Muscle of leg (tissue), 3 donors: ENCODE measurements at regions not wholly inside any gene's neighbourhood (a gene's known extent, or its start where the extent isn't known, plus 50 kb on each side); places are given as distances from the start of the nearest gene placed in this dataset.

ENCODE experiments used
- DNase-seq: peaks from one replicate; pipeline ENCODE4 v3.0.0; 2013
- H3K27ac ChIP-seq: one replicate; pipeline ENCODE4 v1.5.1; 2013; ENCODE audit warnings: mild to moderate bottlenecking, low read length, control low read depth
- H3K27me3 ChIP-seq: one replicate; pipeline ENCODE4 v1.6.1; 2013; ENCODE audit warnings: low read length; ENCODE audit not compliant: control insufficient read depth, insufficient read depth
- H3K36me3 ChIP-seq: one replicate; pipeline ENCODE4 v1.6.1; 2013; ENCODE audit warnings: low read length; ENCODE audit not compliant: control insufficient read depth, insufficient read depth
- H3K4me1 ChIP-seq: one replicate; pipeline ENCODE4 v1.6.1; 2013; ENCODE audit warnings: low read length; ENCODE audit not compliant: control insufficient read depth, insufficient read depth
- H3K4me3 ChIP-seq: one replicate; pipeline ENCODE4 v1.5.1; 2013; ENCODE audit warnings: low read length, control low read depth
- H3K9me3 ChIP-seq: replicated peaks from 2 replicates; pipeline ENCODE4 v1.6.1; 2013; ENCODE audit warnings: low read depth, low read length; ENCODE audit not compliant: control insufficient read depth
- WGBS: methylation state at CpG from one replicate; pipeline ENCODE4 v1.1.5; 2013; ENCODE audit warnings: missing lambda C conversion rate; ENCODE audit not compliant: insufficient coverage; 5-methylcytosine and 5-hydroxymethylcytosine counted together

DNA sequence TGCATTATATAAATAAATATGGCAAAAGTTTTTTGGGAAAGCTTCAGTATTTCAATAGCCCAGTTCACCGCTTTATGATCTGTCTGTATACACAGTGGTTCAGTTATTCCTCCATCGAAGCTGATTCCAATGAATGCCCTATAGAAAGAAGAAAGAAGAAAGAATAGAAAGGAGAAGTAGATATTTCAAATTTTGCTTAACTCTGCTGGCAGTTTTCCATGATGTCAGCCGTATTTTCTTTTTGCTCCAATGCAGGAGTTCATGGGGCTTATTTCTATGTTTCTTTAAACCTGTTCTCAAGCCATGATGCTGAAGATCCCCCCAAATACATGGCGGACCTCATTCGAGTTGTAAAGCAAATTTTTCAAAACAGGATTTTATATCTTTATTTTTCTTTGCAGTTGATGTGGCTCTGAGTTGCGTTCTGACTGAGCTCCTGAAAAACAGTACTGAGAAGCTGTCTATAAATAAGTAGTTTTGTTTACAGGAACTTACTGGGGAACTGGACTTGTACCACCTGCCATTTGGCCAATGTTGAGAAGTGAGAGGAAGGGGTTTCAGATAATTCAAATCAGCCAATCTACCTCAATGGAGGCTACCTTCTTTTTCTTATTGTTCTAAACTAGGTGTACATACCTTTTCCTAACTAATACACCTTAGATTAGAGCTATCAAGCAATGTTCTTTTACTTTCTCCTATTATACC lies 418.5 kb upstream of the MEF2C start:
- 90% methylated on average over 2 of the region's 6 CpGs for WGBS
- peak; percentile 50 for DNase-seq
- no peaks in the 10 kb centered on the region for H3K9me3 ChIP-seq
- H3K4me3 ChIP-seq, result no peak overlapping the region
- H3K4me1 ChIP-seq, result no peaks in the 10 kb centered on the region
- no peaks in the 10 kb centered on the region for H3K27me3 ChIP-seq
- H3K36me3 ChIP-seq, result no peaks in the 10 kb centered on the region
- H3K27ac ChIP-seq, result no peak overlapping the region

DNA sequence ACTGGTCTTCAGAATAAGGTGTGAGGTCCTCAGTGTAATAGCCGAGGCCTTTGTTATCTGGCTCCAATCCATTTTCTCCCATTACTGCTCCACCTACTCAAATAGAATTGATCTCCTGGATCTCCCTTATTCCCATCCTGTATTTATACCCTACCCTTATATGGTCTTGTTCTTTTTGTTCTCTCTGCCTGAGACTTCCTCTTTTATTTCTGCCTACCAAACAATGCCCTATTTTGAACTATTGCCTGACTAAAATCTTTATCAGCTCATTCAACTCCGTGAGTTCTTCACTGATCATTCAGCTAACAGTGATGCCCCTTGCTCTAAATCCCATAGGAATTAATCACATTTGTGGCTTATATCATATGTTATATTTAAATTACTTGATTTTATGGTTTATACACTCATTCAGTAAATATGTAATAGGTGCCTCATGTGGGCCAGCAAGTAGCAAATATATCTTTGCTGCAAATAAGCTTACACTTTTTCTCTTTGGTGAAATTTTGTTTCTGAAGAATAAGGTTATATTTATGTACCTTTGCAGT lies 417.5 kb upstream of the MEF2C start:
- DNase-seq, result no peak
- Histone ChIP-seq H3K4me1 (no peaks in the 10 kb centered on the region), H3K9me3 (no peaks in the 10 kb centered on the region), H3K36me3 (no peaks in the 10 kb centered on the region), H3K27ac (no peak overlapping the region), H3K27me3 (no peaks in the 10 kb centered on the region), H3K4me3 (no peak overlapping the region)
- WGBS, result 67% methylated on average over 1 of the region's 2 CpGs

DNA sequence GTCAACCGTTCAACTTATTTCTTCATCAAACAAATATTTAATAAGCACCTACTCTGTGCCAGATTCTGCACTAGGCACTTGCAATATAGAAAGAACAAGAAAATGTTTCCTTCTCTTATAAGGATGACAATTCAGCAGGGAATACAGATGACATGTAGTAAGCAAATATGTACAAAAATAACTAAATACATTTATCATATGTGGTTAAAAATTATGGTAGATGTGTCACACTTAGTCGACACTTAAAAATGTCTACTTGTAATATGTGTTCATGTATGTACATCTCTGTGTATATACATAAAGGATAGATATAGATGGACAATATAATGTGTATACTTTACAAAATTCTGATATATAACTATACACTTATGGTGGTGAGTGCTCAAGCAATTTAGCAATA lies 417.0 kb upstream of the MEF2C start:
- no peak overlapping the region for H3K27ac ChIP-seq
- no CpG with 5 or more reads among the region's 2 CpGs for WGBS
- no peak overlapping the region for H3K4me3 ChIP-seq
- H3K27me3 ChIP-seq, result no peaks in the 10 kb centered on the region
- no peak for DNase-seq
- H3K4me1 ChIP-seq, result no peaks in the 10 kb centered on the region
- no peaks in the 10 kb centered on the region for H3K36me3 ChIP-seq
- no peaks in the 10 kb centered on the region for H3K9me3 ChIP-seq

DNA sequence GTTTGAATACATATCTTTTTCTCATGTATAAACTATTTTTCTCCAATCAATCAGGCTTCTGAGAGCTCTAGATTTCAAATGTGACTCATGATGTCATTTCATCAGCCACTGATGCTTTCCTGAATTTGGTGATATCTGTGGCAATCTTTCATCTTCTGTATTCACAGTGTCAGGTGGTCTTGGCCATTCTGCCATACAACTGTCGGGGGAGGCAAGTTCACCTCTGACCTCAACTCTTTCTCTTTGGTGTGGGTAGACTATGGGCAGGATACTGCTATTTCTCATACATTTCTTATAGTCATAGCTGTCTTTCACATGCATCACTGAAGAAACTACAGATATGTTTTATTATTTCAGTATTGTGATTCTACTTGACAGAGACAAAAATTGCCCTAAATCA lies 414.1 kb upstream of the MEF2C start:
- WGBS, result no CpG with 5 or more reads among the region's 1 CpG
- H3K4me3 ChIP-seq, result no peak overlapping the region
- DNase-seq, result no peak

DNA sequence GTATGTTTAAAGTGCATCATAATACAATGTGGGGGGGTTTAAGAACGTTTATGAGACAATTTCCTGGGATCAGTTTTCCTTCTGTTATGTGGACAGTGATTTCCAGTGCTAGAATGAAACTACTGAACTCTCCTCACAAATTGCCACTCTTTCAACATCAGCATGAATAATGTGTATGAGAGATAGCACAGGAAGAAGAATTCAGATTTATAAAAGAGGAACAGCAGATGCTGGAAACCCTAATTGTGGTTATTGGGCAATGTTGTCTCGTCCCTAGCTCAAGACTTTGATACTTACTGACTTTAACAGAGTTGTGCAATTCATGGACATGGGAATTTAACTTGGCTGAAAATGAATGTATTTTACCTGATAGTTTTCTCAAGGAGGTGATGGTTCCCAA lies 410.8 kb upstream of the MEF2C start:
- H3K36me3 ChIP-seq, result no peaks in the 10 kb centered on the region
- no peak overlapping the region for H3K4me3 ChIP-seq
- DNase-seq, result peak; percentile 71
- 60% methylated on average over 1 of the region's 2 CpGs for WGBS
- no peaks in the 10 kb centered on the region for H3K4me1 ChIP-seq
- H3K9me3 ChIP-seq, result no peaks in the 10 kb centered on the region
- no peak overlapping the region for H3K27ac ChIP-seq
- H3K27me3 ChIP-seq, result no peaks in the 10 kb centered on the region

More for the DNA sequence above, 414.1 kb upstream of the MEF2C start:
- no peaks in the 10 kb centered on the region for H3K4me1 ChIP-seq
- no peaks in the 10 kb centered on the region for H3K27me3 ChIP-seq
- H3K36me3 ChIP-seq, result no peaks in the 10 kb centered on the region
- H3K27ac ChIP-seq, result no peak overlapping the region
- no peaks in the 10 kb centered on the region for H3K9me3 ChIP-seq

DNA sequence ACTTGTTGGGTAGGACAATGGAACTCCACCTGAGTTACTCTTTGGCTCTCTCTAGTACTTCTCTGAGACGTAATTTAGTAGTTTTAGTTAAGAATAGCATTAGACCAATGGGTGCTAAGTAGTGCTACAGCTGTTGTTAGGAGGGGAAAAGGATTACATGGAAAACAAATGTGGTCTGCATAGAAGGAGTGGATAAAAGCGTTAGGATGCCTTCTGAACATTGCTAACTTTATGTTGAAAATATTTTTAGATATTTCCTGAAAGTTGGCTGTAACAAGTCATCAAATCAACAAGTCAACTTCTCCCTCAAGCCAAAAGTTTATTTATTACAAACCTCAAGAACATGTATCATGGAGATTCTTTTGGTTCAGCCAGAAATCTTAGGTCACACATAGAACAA lies 409.5 kb upstream of the MEF2C start:
- H3K36me3 ChIP-seq, result no peaks in the 10 kb centered on the region
- DNase-seq, result no peak
- no peaks in the 10 kb centered on the region for H3K27me3 ChIP-seq
- no peak overlapping the region for H3K27ac ChIP-seq
- H3K4me3 ChIP-seq, result no peak overlapping the region
- H3K9me3 ChIP-seq, result no peaks in the 10 kb centered on the region
- no peaks in the 10 kb centered on the region for H3K4me1 ChIP-seq
- 80% methylated on average over 1 of the region's 2 CpGs for WGBS

DNA sequence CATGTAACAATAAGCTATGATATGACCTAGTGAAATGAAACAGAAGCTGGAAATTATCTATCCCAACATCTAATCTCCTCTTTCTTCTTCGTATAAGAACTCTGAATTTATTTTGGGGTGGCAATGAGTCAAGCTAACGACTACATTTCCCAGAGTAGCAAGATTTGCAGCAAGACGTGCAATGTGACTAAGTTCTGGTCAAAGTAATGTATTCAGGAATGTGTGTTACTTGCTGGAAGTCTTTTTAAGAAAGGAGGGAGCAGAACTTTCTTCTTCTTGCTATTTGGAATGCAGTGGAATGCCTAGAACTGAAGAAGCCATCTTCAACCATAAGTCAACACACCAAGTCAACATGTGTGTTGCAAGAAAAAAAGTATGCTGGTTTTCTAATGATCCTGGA lies 406.6 kb upstream of the MEF2C start:
- Histone ChIP-seq H3K4me1 (no peaks in the 10 kb centered on the region), H3K27ac (no peak overlapping the region), H3K36me3 (no peaks in the 10 kb centered on the region), H3K9me3 (no peaks in the 10 kb centered on the region), H3K4me3 (no peak overlapping the region), H3K27me3 (no peaks in the 10 kb centered on the region)
- no peak for DNase-seq
- no CpG with 5 or more reads among the region's 3 CpGs for WGBS

DNA sequence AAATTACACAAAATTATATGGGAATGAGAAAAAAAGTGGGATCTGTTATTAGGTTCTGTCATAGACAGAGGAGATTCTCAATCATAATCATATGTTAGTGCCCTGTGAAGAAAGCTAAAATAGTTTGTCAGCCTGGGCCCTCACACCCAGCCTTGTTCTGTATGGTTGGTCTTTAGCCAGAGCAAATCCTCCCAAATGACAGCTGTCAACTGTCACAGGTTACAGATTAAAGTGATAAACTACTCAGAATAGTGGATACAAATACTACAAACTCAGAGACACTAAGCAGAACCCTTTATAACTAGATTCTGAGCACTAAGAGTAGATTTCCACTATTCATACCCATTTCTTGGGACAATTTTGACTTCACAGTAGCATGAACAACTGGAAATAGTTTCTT lies 405.0 kb upstream of the MEF2C start:
- no peak for DNase-seq
- Histone ChIP-seq H3K27me3 (no peaks in the 10 kb centered on the region), H3K36me3 (no peaks in the 10 kb centered on the region), H3K4me3 (no peak overlapping the region), H3K27ac (no peak overlapping the region), H3K4me1 (no peaks in the 10 kb centered on the region), H3K9me3 (no peaks in the 10 kb centered on the region)

DNA sequence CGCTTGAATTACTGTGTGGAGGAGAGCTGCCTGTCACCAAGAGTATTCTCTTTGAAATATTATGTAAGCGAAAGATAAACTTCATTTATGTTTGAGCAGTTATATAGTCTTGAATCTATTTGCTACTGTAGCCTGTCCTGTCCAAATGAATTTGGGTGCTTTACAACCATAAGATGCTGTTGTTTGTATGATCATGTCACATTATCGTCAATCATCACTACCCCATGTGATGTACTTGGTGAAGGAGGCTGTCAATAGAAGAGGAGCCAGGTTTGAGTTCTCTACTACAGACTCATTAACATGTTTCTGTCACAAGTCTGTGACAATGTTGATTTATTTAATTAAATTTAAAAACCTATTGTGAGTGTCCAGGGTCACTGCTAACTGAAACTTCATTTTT lies 403.3 kb upstream of the MEF2C start:
- Histone ChIP-seq H3K27me3 (no peaks in the 10 kb centered on the region), H3K9me3 (no peaks in the 10 kb centered on the region), H3K27ac (no peak overlapping the region), H3K36me3 (no peaks in the 10 kb centered on the region), H3K4me1 (peaks cover 3% of the 10 kb centered on the region), H3K4me3 (no peak overlapping the region)
- 100% methylated on average over 1 of the region's 3 CpGs for WGBS
- DNase-seq, result no peak

DNA sequence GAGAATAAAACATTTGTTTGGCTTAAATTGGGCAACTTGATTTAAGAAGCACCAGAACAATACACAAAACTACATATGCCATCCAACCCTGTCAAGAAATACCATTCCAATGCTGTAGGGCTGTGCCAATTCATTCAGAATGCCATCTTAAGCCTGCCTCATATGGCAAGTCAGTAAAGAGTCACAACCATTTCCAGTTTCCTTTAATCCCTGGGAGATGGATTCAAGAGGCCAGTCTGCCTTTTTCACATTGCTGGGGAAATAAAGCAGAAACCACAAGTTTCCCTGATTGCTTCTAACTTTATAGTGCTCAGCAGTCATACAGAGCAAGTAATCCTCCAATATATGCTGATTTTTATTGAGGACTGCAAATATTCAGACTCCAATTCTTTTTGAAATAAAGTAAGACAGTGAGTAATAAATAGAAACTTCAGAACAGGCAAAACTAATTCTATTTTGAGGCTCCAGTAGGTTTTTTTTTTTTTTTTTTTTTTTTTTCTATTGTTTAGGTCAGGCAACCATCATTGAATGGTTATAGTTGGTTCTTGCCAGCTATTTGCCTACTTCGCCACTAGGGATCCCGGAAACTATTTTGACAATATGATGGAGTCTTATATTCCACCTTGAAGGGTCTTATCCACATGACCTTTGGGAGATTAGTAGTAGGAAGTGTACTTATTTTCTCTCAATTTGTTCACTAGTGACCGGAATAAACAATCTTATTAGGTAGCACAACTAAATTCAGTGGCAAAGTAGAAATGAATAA lies 400.9 kb upstream of the MEF2C start:
- Histone ChIP-seq H3K4me1 (peaks cover 4% of the 10 kb centered on the region), H3K4me3 (no peak overlapping the region), H3K9me3 (no peaks in the 10 kb centered on the region), H3K27ac (no peak overlapping the region), H3K36me3 (no peaks in the 10 kb centered on the region), H3K27me3 (no peaks in the 10 kb centered on the region)
- no CpG with 5 or more reads among the region's 3 CpGs for WGBS
- no peak for DNase-seq
